MCF 10A (cell line): ENCODE measurements at regions not wholly inside any gene's neighbourhood (a gene's known extent, or its start where the extent isn't known, plus 50 kb on each side); places are given as distances from the start of the nearest gene placed in this dataset.

ENCODE experiments used
- BruUV-seq: library from RNA; stranded (reverse); fragments of 400-500 nt; replicated peaks from 2 replicates; lab custom pipeline; 2021; lab: Mats Ljungman, UMichigan
- CTCF ChIA-PET: fragments of 300-600 bp; sonication (Branson Sonifier 250); formaldehyde crosslinking; extraction: SDS; loops from one replicate; lab custom pipeline; 2021; ENCODE audit warnings: antibody characterized with exemption, inconsistent platforms; lab: Yijun Ruan, JAX
- POLR2A ChIA-PET: fragments of 300-600, 350-650 bp; sonication (Branson Sonifier 250); formaldehyde crosslinking; extraction: SDS; loops from one replicate; lab custom pipeline; 2020; ENCODE audit warnings: antibody characterized with exemption, inconsistent platforms; lab: Yijun Ruan, JAX
- DNase-seq: peaks from one replicate; pipeline ENCODE4 v3.0.0-alpha.2; 2018; ENCODE audit not compliant: unreplicated experiment
- H3K27ac Mint-ChIP-seq: one replicate; pipeline ENCODE4 v1.8.0; 2022; ENCODE audit warnings: mild to moderate bottlenecking, low read depth, mixed read lengths; ENCODE audit not compliant: unreplicated experiment
- H3K27me3 Mint-ChIP-seq: one replicate; pipeline ENCODE4 v1.8.0; 2022; ENCODE audit warnings: mixed read lengths; ENCODE audit not compliant: insufficient read depth, unreplicated experiment
- H3K36me3 Mint-ChIP-seq: one replicate; pipeline ENCODE4 v1.8.0; 2022; ENCODE audit warnings: mild to moderate bottlenecking, moderate library complexity, mixed read lengths; ENCODE audit not compliant: insufficient read depth, unreplicated experiment
- H3K4me1 Mint-ChIP-seq: one replicate; pipeline ENCODE4 v1.8.0; 2022; ENCODE audit warnings: mixed read lengths; ENCODE audit not compliant: insufficient read depth, unreplicated experiment
- H3K4me3 Mint-ChIP-seq: one replicate; pipeline ENCODE4 v1.8.0; 2022; ENCODE audit warnings: mild to moderate bottlenecking, moderate library complexity, mixed read lengths; ENCODE audit not compliant: unreplicated experiment
- H3K9me3 Mint-ChIP-seq: one replicate; pipeline ENCODE4 v1.8.0; 2022; ENCODE audit warnings: mixed read lengths; ENCODE audit not compliant: unreplicated experiment
- CTCF ChIP-seq: fragments of 200-600 bp; IDR thresholded peaks from one replicate; pipeline ENCODE4 v1.8.0; 2022; ENCODE audit warnings: antibody characterized with exemption, mild to moderate bottlenecking; ENCODE audit not compliant: unreplicated experiment
- intact Hi-C: fragments of 100-400 bp; cut with micrococcal nuclease; formaldehyde crosslinking; loops from 2 replicates; pipeline ENCODE4 v1.14.1; 2022

GRCh38 chr12:59087691-59088090 is 167.4 kb upstream of the LRIG3 start:
- intact Hi-C loops, result loop anchor here (1.0 to 10.0 kb wide), 5 partner anchors 253 to 1104 kb away; no protein-coding TSS in a partner anchor
- Mint-ChIP-seq H3K9me3 (no peaks in the 10 kb centered on the region), H3K36me3 (peaks cover under 1% of the 10 kb centered on the region), H3K4me3 (no peak overlapping the region), H3K27me3 (no peaks in the 10 kb centered on the region), H3K27ac (no peak overlapping the region), H3K4me1 (peaks cover 33% of the 10 kb centered on the region)
- ChIA-PET CTCF (interaction anchor here (0.6 to 7.8 kb wide), 6 partner anchors 44 to 1124 kb away, joined by 3 to 57 read pairs (median 4); no protein-coding TSS in a partner anchor), POLR2A (interaction anchor here (1.0 to 15.4 kb wide), 5 partner anchors 9 to 216 kb away, joined by 4 to 439 read pairs (median 6); partner anchors contain the start of gene LRIG3)
- DNase-seq, result no peak
- BruUV-seq, result no TSS peak
- no peak for TF ChIP-seq CTCF

GRCh38 chr12:59087077-59087673 is 166.9 kb upstream of the LRIG3 start:
- CTCF ChIA-PET, result interaction anchor here (0.6 to 7.8 kb wide), 22 partner anchors 8 to 744 kb away, joined by 3 to 57 read pairs (median 4); no protein-coding TSS in a partner anchor
- intact Hi-C loops, result loop anchor here (1.0 to 10.0 kb wide), 5 partner anchors 253 to 1104 kb away; no protein-coding TSS in a partner anchor
- POLR2A ChIA-PET, result interaction anchor here (0.6 to 15.4 kb wide), 8 partner anchors 8 to 546 kb away, joined by 3 to 439 read pairs (median 6); partner anchors contain the start of gene LRIG3
- Mint-ChIP-seq H3K9me3 (peaks cover 3% of the 10 kb centered on the region), H3K27me3 (no peaks in the 10 kb centered on the region), H3K36me3 (peaks cover 6% of the 10 kb centered on the region), H3K4me3 (no peak overlapping the region), H3K27ac (no peak overlapping the region), H3K4me1 (peaks cover 33% of the 10 kb centered on the region)
- peak; percentile 79 for TF ChIP-seq CTCF
- peak; percentile 37 for DNase-seq
- BruUV-seq, result no TSS peak

- H3K4me3 Mint-ChIP-seq, result no peak overlapping the region
- no peak for TF ChIP-seq CTCF
- BruUV-seq, result no TSS peak
- DNase-seq, result no peak
- CTCF ChIA-PET, result interaction anchor here (0.6 to 7.8 kb wide), 17 partner anchors 9 to 743 kb away, joined by 3 to 57 read pairs (median 5); no protein-coding TSS in a partner anchor
- peaks cover 6% of the 10 kb centered on the region for H3K9me3 Mint-ChIP-seq
- POLR2A ChIA-PET, result interaction anchor here (0.6 to 15.4 kb wide), 9 partner anchors 9 to 865 kb away, joined by 4 to 439 read pairs (median 6); partner anchors contain the start of gene LRIG3
- intact Hi-C loops, result loop anchor here (10.0 kb wide), 1 partner anchor 641 kb away; no protein-coding TSS in a partner anchor
- H3K36me3 Mint-ChIP-seq, result peaks cover 8% of the 10 kb centered on the region
- H3K27me3 Mint-ChIP-seq, result no peaks in the 10 kb centered on the region
- H3K4me1 Mint-ChIP-seq, result peaks cover 33% of the 10 kb centered on the region
- H3K27ac Mint-ChIP-seq, result no peak overlapping the region
Measured at GRCh38 chr12:59086126-59086525, 165.8 kb upstream of the LRIG3 start.

GRCh38 chr12:59085690-59086089 is 165.4 kb upstream of the LRIG3 start:
- no peak overlapping the region for H3K27ac Mint-ChIP-seq

More at GRCh38 chr12:59085690-59086089, 165.4 kb upstream of the LRIG3 start:
- no peaks in the 10 kb centered on the region for H3K27me3 Mint-ChIP-seq
- H3K4me3 Mint-ChIP-seq, result no peak overlapping the region
- TF ChIP-seq CTCF, result no peak
- peaks cover 33% of the 10 kb centered on the region for H3K4me1 Mint-ChIP-seq
- intact Hi-C loops, result loop anchor here (10.0 kb wide), 1 partner anchor 641 kb away; no protein-coding TSS in a partner anchor
- CTCF ChIA-PET, result interaction anchor here (0.6 to 7.8 kb wide), 6 partner anchors 13 to 545 kb away, joined by 3 to 57 read pairs (median 6); no protein-coding TSS in a partner anchor
- DNase-seq, result no peak
- peaks cover 8% of the 10 kb centered on the region for H3K36me3 Mint-ChIP-seq
- BruUV-seq, result no TSS peak
- POLR2A ChIA-PET, result interaction anchor here (0.6 to 15.4 kb wide), 11 partner anchors 8 to 865 kb away, joined by 3 to 439 read pairs (median 6); partner anchors contain the start of gene LRIG3
- H3K9me3 Mint-ChIP-seq, result peaks cover 6% of the 10 kb centered on the region
